ENCODE measurements at regions not wholly inside any gene's neighbourhood (a gene's known extent, or its start where the extent isn't known, plus 50 kb on each side); places are given as distances from the start of the nearest gene placed in this dataset.

DNA sequence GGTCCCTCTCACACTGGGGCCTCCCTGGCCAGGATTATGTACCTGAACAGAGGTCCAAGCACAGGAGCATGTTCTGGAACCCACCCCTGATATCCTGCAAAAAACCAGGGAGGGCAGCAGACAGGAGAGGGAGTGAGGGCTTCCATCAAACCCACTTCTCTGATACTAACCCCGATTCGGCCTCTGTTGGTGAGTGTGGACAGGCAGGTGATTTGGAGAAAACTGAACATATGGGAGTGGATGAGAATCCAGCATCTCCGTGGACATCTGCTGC lies 215.3 kb downstream of the MATN1 start:
- TF ChIP-seq, protein P1, sequence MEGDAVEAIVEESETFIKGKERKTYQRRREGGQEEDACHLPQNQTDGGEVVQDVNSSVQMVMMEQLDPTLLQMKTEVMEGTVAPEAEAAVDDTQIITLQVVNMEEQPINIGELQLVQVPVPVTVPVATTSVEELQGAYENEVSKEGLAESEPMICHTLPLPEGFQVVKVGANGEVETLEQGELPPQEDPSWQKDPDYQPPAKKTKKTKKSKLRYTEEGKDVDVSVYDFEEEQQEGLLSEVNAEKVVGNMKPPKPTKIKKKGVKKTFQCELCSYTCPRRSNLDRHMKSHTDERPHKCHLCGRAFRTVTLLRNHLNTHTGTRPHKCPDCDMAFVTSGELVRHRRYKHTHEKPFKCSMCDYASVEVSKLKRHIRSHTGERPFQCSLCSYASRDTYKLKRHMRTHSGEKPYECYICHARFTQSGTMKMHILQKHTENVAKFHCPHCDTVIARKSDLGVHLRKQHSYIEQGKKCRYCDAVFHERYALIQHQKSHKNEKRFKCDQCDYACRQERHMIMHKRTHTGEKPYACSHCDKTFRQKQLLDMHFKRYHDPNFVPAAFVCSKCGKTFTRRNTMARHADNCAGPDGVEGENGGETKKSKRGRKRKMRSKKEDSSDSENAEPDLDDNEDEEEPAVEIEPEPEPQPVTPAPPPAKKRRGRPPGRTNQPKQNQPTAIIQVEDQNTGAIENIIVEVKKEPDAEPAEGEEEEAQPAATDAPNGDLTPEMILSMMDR (IDR thresholded peaks at IDR 0.05), result no peak
- no peak for TF ChIP-seq EZH2 (IDR thresholded peaks at IDR 0.05)

Measured in neural progenitor cell (in vitro differentiated cells).